Hepatocyte (in vitro differentiated cells): ENCODE measurements at regions not wholly inside any gene's neighbourhood (a gene's known extent, or its start where the extent isn't known, plus 50 kb on each side); places are given as distances from the start of the nearest gene placed in this dataset.

ENCODE experiments used
- DNase-seq: peaks from one replicate; pipeline ENCODE4 v3.0.0-alpha.2; 2016; ENCODE audit warnings: low spot score
- H2AFZ ChIP-seq: fragments of 200-600 bp; sonication (generic); 2 replicates; pipeline ENCODE4 v1.6.0; 2016; ENCODE audit warnings: antibody characterized with exemption, mild to moderate bottlenecking
- H3K27ac ChIP-seq: fragments of 200-600 bp; sonication (generic); 2 replicates; pipeline ENCODE4 v1.5.1; 2016; ENCODE audit warnings: mild to moderate bottlenecking
- H3K27me3 ChIP-seq: fragments of 200-600 bp; sonication (generic); 2 replicates; pipeline ENCODE4 v1.6.1; 2016
- H3K36me3 ChIP-seq: fragments of 200-600 bp; sonication (generic); replicated peaks from 2 replicates; pipeline ENCODE4 v1.5.1; 2016; ENCODE audit warnings: low read depth; ENCODE audit not compliant: insufficient read depth
- H3K4me1 ChIP-seq: fragments of 200-600 bp; sonication (generic); 2 replicates; pipeline ENCODE4 v1.5.1; 2016; ENCODE audit warnings: mild to moderate bottlenecking, moderate library complexity; ENCODE audit not compliant: insufficient read depth
- H3K4me2 ChIP-seq: fragments of 200-600 bp; sonication (generic); 2 replicates; pipeline ENCODE4 v1.6.0; 2016
- H3K4me3 ChIP-seq: fragments of 200-600 bp; sonication (generic); 2 replicates; pipeline ENCODE4 v1.5.1; 2016; ENCODE audit warnings: mild to moderate bottlenecking
- H3K79me2 ChIP-seq: fragments of 200-600 bp; sonication (generic); 2 replicates; pipeline ENCODE4 v1.6.0; 2017; ENCODE audit warnings: mild to moderate bottlenecking
- H3K9me2 ChIP-seq: fragments of 200-600 bp; sonication (generic); replicated peaks from 2 replicates; pipeline ENCODE4 v1.6.0; 2017; ENCODE audit warnings: mild to moderate bottlenecking; ENCODE audit not compliant: insufficient read depth
- H3K9me3 ChIP-seq: fragments of 200-600 bp; sonication (generic); 2 replicates; pipeline ENCODE4 v1.5.1; 2016; ENCODE audit warnings: low read depth, mild to moderate bottlenecking
- H4K20me1 ChIP-seq: fragments of 200-600 bp; sonication (generic); 2 replicates; pipeline ENCODE4 v1.6.0; 2016; ENCODE audit warnings: mild to moderate bottlenecking; ENCODE audit not compliant: insufficient read depth, poor library complexity, severe bottlenecking
- EZH2 ChIP-seq: fragments of 200-600 bp; sonication (generic); IDR thresholded peaks from 2 replicates; pipeline ENCODE4 v1.6.1; 2016; ENCODE audit warnings: antibody characterized with exemption, mild to moderate bottlenecking, borderline replicate concordance
- EZH2phosphoT487 ChIP-seq: fragments of 200-600 bp; sonication (generic); IDR thresholded peaks from one replicate; pipeline ENCODE4 v1.6.1; 2018; ENCODE audit warnings: antibody characterized with exemption, mild to moderate bottlenecking, low read depth, moderate library complexity; ENCODE audit not compliant: unreplicated experiment, severe bottlenecking
- WGBS: methylation state at CpG from one replicate; pipeline ENCODE4 v1.1.6; 2016; ENCODE audit warnings: low lambda C conversion rate; ENCODE audit errors: missing lambda C conversion rate; 5-methylcytosine and 5-hydroxymethylcytosine counted together
- TF ChIP-seq, protein P1 (sequence below): fragments of 200-600 bp; sonication (generic); IDR thresholded peaks from 2 replicates; pipeline ENCODE4 v1.5.1; 2016; ENCODE audit warnings: antibody characterized with exemption, mild to moderate bottlenecking; ENCODE audit not compliant: poor library complexity

DNA sequence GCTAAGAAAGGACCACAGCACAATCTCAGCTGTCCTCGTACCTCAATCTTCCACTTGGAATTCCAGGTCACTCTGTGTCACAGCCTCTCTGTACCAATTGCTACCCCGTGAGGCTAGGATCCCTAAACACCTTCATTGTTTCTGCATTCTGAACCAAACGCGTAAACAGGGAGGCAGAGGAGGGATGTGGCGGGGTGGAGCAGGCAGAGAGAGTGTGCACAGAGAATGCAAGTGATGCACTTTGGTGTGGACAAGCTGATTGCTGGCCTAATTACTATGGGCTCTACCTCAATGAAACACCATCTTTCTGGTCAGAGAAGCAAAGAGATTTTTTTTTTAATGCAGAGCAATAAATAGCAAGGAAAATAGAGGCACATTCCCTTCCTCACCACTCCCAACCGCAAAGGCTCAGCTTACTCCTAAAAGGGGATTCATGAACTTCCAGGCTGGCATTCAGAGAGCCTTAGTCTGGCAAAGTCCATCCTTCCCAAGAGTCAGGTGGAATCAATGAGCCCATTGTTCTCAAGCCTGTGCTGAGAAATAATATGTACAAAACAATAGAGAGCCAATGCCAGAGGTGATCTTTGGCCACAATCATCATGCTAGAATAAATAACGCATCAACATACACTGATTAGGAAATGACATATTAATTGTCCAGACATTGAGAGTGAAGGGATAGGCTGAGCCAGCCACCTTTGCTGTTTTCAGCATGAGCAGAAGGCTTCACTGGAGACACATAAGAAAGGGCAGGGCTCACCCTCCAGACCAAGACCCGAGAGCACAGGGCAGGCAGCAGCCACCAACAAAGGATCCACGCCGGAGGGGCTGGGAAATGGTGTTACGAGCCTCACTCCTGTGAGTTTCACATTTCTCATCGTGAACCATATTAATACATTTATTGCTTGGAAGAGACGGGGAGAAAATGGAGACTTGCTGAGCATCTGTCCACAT, 278.8 kb downstream of the ENC1 start:
- peak; percentile 32 for DNase-seq
- Histone ChIP-seq H4K20me1 (no peaks in the 10 kb centered on the region), H3K9me2 (no peaks in the 10 kb centered on the region), H3K4me1 (no peaks in the 10 kb centered on the region), H3K9me3 (no peaks in the 10 kb centered on the region), H3K4me3 (no peak overlapping the region), H3K27me3 (no peaks in the 10 kb centered on the region), H3K4me2 (no peak overlapping the region), H3K79me2 (no peaks in the 10 kb centered on the region), H3K27ac (peak overlapping the region; percentile 59), H3K36me3 (no peaks in the 10 kb centered on the region), H2AFZ (no peak overlapping the region)
- WGBS, result 90% methylated on average over 13 of the region's 13 CpGs
- TF ChIP-seq, protein P1, sequence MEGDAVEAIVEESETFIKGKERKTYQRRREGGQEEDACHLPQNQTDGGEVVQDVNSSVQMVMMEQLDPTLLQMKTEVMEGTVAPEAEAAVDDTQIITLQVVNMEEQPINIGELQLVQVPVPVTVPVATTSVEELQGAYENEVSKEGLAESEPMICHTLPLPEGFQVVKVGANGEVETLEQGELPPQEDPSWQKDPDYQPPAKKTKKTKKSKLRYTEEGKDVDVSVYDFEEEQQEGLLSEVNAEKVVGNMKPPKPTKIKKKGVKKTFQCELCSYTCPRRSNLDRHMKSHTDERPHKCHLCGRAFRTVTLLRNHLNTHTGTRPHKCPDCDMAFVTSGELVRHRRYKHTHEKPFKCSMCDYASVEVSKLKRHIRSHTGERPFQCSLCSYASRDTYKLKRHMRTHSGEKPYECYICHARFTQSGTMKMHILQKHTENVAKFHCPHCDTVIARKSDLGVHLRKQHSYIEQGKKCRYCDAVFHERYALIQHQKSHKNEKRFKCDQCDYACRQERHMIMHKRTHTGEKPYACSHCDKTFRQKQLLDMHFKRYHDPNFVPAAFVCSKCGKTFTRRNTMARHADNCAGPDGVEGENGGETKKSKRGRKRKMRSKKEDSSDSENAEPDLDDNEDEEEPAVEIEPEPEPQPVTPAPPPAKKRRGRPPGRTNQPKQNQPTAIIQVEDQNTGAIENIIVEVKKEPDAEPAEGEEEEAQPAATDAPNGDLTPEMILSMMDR, result no peak
- TF ChIP-seq EZH2phosphoT487 (no peak), EZH2 (no peak)

DNA sequence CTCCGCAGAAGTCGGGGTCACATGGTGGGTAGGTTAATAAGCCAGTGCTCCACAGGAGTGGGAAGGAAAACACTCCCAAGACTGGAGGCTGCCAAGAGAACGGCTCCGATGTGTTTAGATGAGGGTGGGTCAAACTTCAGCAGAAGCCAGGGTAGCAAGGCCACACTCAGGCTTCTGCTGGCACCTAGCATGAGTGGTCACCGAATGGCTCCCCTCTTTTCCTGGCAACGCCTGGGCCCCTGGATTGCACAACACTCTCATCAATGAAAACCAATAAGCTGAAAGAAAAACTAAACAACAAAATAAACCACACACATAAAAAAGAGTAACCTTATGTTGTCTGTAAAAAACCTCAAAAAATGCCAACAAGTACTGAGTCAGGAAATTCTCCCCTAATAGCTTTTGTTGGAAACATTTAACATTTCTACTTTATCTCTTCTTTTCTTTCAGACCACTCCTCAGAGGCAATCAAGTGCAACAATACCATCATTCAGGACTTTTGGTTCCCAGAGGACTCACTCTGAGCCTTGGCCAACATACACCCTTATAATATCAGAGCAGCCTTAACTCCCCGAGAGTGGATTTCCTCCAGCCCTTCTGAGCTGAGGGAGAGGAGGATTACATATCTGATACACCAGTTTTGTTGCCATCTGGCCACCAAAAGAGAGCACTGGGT, 279.9 kb downstream of the ENC1 start:
- Histone ChIP-seq H3K4me1 (no peaks in the 10 kb centered on the region), H2AFZ (no peak overlapping the region), H3K27ac (peak overlapping the region; percentile 50), H4K20me1 (no peaks in the 10 kb centered on the region), H3K4me2 (no peak overlapping the region), H3K9me3 (no peaks in the 10 kb centered on the region), H3K4me3 (no peak overlapping the region), H3K27me3 (no peaks in the 10 kb centered on the region), H3K9me2 (no peaks in the 10 kb centered on the region), H3K79me2 (no peaks in the 10 kb centered on the region), H3K36me3 (no peaks in the 10 kb centered on the region)
- WGBS, result 80% methylated on average over 7 of the region's 7 CpGs
- TF ChIP-seq, protein P1, result no peak
- no peak for TF ChIP-seq EZH2phosphoT487
- TF ChIP-seq EZH2, result no peak
- DNase-seq, result no peak

DNA sequence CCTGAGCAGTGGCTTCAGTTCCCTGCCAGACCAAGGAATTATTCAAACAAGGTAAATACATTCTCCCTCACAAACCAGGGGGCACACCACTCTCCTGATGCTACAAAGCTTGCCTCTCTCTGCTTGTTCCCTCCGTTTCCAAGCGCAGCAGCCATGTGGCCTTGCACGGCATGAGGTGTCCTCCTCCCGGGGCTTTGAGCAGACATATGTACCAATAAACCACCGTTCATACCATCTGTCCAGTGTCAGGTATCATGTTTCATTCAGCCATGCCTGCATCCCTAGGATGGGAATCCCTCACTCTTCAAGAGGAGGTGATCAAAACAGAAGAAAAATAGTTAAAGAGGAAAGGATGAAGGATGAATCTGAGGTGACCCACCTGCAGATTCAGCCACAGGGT, 282.7 kb downstream of the ENC1 start:
- Histone ChIP-seq H3K36me3 (no peaks in the 10 kb centered on the region), H3K27me3 (no peaks in the 10 kb centered on the region), H3K9me2 (no peaks in the 10 kb centered on the region), H3K79me2 (no peaks in the 10 kb centered on the region), H4K20me1 (no peaks in the 10 kb centered on the region), H2AFZ (no peak overlapping the region), H3K9me3 (no peaks in the 10 kb centered on the region), H3K4me1 (no peaks in the 10 kb centered on the region), H3K27ac (no peak overlapping the region), H3K4me3 (no peak overlapping the region), H3K4me2 (no peak overlapping the region)
- TF ChIP-seq, protein P1, result no peak
- TF ChIP-seq EZH2, result no peak
- TF ChIP-seq EZH2phosphoT487, result no peak
- 49% methylated on average over 5 of the region's 5 CpGs for WGBS
- DNase-seq, result no peak
